OCI-LY1 (cell line): ENCODE measurements at regions not wholly inside any gene's neighbourhood (a gene's known extent, or its start where the extent isn't known, plus 50 kb on each side); places are given as distances from the start of the nearest gene placed in this dataset.
"Not testable (repeated sequence)": the region's sequence is repeated elsewhere in the genome, so short reads cannot be mapped to it uniquely, and the experiment has no call there.

ENCODE experiments used
- CTCF ChIP-seq: fragments of 200-600 bp; sonication (generic), shearing (Covaris generic); IDR thresholded peaks from 2 replicates; pipeline ENCODE4 v1.5.1; 2017; ENCODE audit warnings: mild to moderate bottlenecking, antibody characterized with exemption, low read length, moderate library complexity, mixed read lengths
- EZH2 ChIP-seq: fragments of 200-600 bp; sonication (generic), shearing (Covaris generic); IDR thresholded peaks from 2 replicates; pipeline ENCODE4 v1.8.0; 2017; ENCODE audit warnings: borderline replicate concordance, mixed run types, mild to moderate bottlenecking, antibody characterized with exemption, low read length, moderate library complexity, mixed read lengths

GRCh38 chr2:66632882-66633281 is 198.0 kb downstream of the MEIS1 start:
- TF ChIP-seq EZH2, CTCF: not testable (repeated sequence)
